ENCODE measurements at regions not wholly inside any gene's neighbourhood (a gene's known extent, or its start where the extent isn't known, plus 50 kb on each side); places are given as distances from the start of the nearest gene placed in this dataset.

- no peaks in the 10 kb centered on the region for H3K27me3 ChIP-seq (ENCODE audit: control insufficient read depth, insufficient read depth, low read length)
- no peaks in the 10 kb centered on the region for H3K36me3 ChIP-seq (ENCODE audit: control insufficient read depth, insufficient read depth, low read length)
- no peak for DNase-seq (ENCODE audit: low read depth in 4 of 6, low spot score in 6 of 6)
- WGBS (ENCODE audit: insufficient coverage) = no CpG with 5 or more reads among the region's 1 CpG
- H3K4me1 ChIP-seq (ENCODE audit: control insufficient read depth, insufficient read depth, low read length) = no peaks in the 10 kb centered on the region
- H3K9me3 ChIP-seq (ENCODE audit: control insufficient read depth, insufficient read depth, low read length) = no peaks in the 10 kb centered on the region
- no peak overlapping the region for H3K4me3 ChIP-seq (ENCODE audit: low read depth, low read length)
- no peak overlapping the region for H3K27ac ChIP-seq (ENCODE audit: low read depth, low read length)
Observed at GRCh38 chr13:59545007-59545406, 618.7 kb downstream of the DIAPH3 start.

- Histone ChIP-seq H3K4me3 (ENCODE audit: low read depth, low read length) (no peak overlapping the region), H3K27ac (ENCODE audit: low read depth, low read length) (no peak overlapping the region), H3K36me3 (ENCODE audit: control insufficient read depth, insufficient read depth, low read length) (no peaks in the 10 kb centered on the region), H3K27me3 (ENCODE audit: control insufficient read depth, insufficient read depth, low read length) (no peaks in the 10 kb centered on the region), H3K4me1 (ENCODE audit: control insufficient read depth, insufficient read depth, low read length) (no peaks in the 10 kb centered on the region), H3K9me3 (ENCODE audit: control insufficient read depth, insufficient read depth, low read length) (peaks cover 3% of the 10 kb centered on the region)
- DNase-seq (ENCODE audit: low read depth in 4 of 6, low spot score in 6 of 6) = no peak
- WGBS (ENCODE audit: insufficient coverage) = no CpG with 5 or more reads among the region's 1 CpG
Observed at GRCh38 chr13:59546178-59546577, 617.5 kb downstream of the DIAPH3 start.

- H3K27ac ChIP-seq (ENCODE audit: low read depth, low read length) = no peak overlapping the region
- H3K4me3 ChIP-seq (ENCODE audit: low read depth, low read length) = no peak overlapping the region
- H3K36me3 ChIP-seq (ENCODE audit: control insufficient read depth, insufficient read depth, low read length) = no peaks in the 10 kb centered on the region
- H3K27me3 ChIP-seq (ENCODE audit: control insufficient read depth, insufficient read depth, low read length) = no peaks in the 10 kb centered on the region
- no peak for DNase-seq (ENCODE audit: low read depth in 4 of 6, low spot score in 6 of 6)
- H3K9me3 ChIP-seq (ENCODE audit: control insufficient read depth, insufficient read depth, low read length) = peaks cover 3% of the 10 kb centered on the region
- H3K4me1 ChIP-seq (ENCODE audit: control insufficient read depth, insufficient read depth, low read length) = no peaks in the 10 kb centered on the region
- 100% methylated on average over 1 of the region's 1 CpG for WGBS (ENCODE audit: insufficient coverage)
Observed at GRCh38 chr13:59547950-59548349, 615.8 kb downstream of the DIAPH3 start.

- Histone ChIP-seq H3K36me3 (ENCODE audit: control insufficient read depth, insufficient read depth, low read length) (no peaks in the 10 kb centered on the region), H3K4me1 (ENCODE audit: control insufficient read depth, insufficient read depth, low read length) (no peaks in the 10 kb centered on the region), H3K27me3 (ENCODE audit: control insufficient read depth, insufficient read depth, low read length) (no peaks in the 10 kb centered on the region), H3K27ac (ENCODE audit: low read depth, low read length) (no peak overlapping the region), H3K9me3 (ENCODE audit: control insufficient read depth, insufficient read depth, low read length) (peaks cover 4% of the 10 kb centered on the region), H3K4me3 (ENCODE audit: low read depth, low read length) (no peak overlapping the region)
- DNase-seq (ENCODE audit: low read depth in 4 of 6, low spot score in 6 of 6) = no peak
- 100% methylated on average over 4 of the region's 4 CpGs for whole genome bisulfite sequencing (ENCODE audit: insufficient coverage)
Observed at GRCh38 chr13:59562924-59563323, 600.8 kb downstream of the DIAPH3 start.

GRCh38 chr13:59566561-59566960 is 597.2 kb downstream of the DIAPH3 start:
- WGBS (ENCODE audit: insufficient coverage) = no CpG with 5 or more reads among the region's 1 CpG
- peaks cover 2% of the 10 kb centered on the region for H3K9me3 ChIP-seq (ENCODE audit: control insufficient read depth, insufficient read depth, low read length)

GRCh38 chr13:59568306-59568705 is 595.4 kb downstream of the DIAPH3 start:
- Histone ChIP-seq H3K36me3 (ENCODE audit: control insufficient read depth, insufficient read depth, low read length) (no peaks in the 10 kb centered on the region), H3K27me3 (ENCODE audit: control insufficient read depth, insufficient read depth, low read length) (no peaks in the 10 kb centered on the region), H3K4me1 (ENCODE audit: control insufficient read depth, insufficient read depth, low read length) (no peaks in the 10 kb centered on the region), H3K9me3 (ENCODE audit: control insufficient read depth, insufficient read depth, low read length) (no peaks in the 10 kb centered on the region), H3K4me3 (ENCODE audit: low read depth, low read length) (no peak overlapping the region), H3K27ac (ENCODE audit: low read depth, low read length) (no peak overlapping the region)
- DNase-seq (ENCODE audit: low read depth in 4 of 6, low spot score in 6 of 6) = no peak
- WGBS (ENCODE audit: insufficient coverage) = 35% methylated on average over 4 of the region's 4 CpGs

More at GRCh38 chr13:59566561-59566960, 597.2 kb downstream of the DIAPH3 start:
- no peaks in the 10 kb centered on the region for H3K36me3 ChIP-seq (ENCODE audit: control insufficient read depth, insufficient read depth, low read length)
- H3K27ac ChIP-seq (ENCODE audit: low read depth, low read length) = no peak overlapping the region
- H3K27me3 ChIP-seq (ENCODE audit: control insufficient read depth, insufficient read depth, low read length) = no peaks in the 10 kb centered on the region
- H3K4me1 ChIP-seq (ENCODE audit: control insufficient read depth, insufficient read depth, low read length) = no peaks in the 10 kb centered on the region
- H3K4me3 ChIP-seq (ENCODE audit: low read depth, low read length) = no peak overlapping the region
- DNase-seq (ENCODE audit: low read depth in 4 of 6, low spot score in 6 of 6) = no peak

- H3K36me3 ChIP-seq (ENCODE audit: control insufficient read depth, insufficient read depth, low read length) = no peaks in the 10 kb centered on the region
- H3K4me1 ChIP-seq (ENCODE audit: control insufficient read depth, insufficient read depth, low read length) = no peaks in the 10 kb centered on the region
- 70% methylated on average over 2 of the region's 3 CpGs for WGBS (ENCODE audit: insufficient coverage)
Observed at GRCh38 chr13:59570204-59570603, 593.5 kb downstream of the DIAPH3 start.

GRCh38 chr13:59584101-59584500 is 579.6 kb downstream of the DIAPH3 start:
- Histone ChIP-seq H3K9me3 (ENCODE audit: control insufficient read depth, insufficient read depth, low read length) (no peaks in the 10 kb centered on the region), H3K27me3 (ENCODE audit: control insufficient read depth, insufficient read depth, low read length) (no peaks in the 10 kb centered on the region), H3K27ac (ENCODE audit: low read depth, low read length) (no peak overlapping the region), H3K4me3 (ENCODE audit: low read depth, low read length) (no peak overlapping the region), H3K4me1 (ENCODE audit: control insufficient read depth, insufficient read depth, low read length) (no peaks in the 10 kb centered on the region), H3K36me3 (ENCODE audit: control insufficient read depth, insufficient read depth, low read length) (no peaks in the 10 kb centered on the region)
- no CpG with 5 or more reads among the region's 2 CpGs for WGBS (ENCODE audit: insufficient coverage)
- no peak for DNase-seq (ENCODE audit: low read depth in 4 of 6, low spot score in 6 of 6)

More at GRCh38 chr13:59570204-59570603, 593.5 kb downstream of the DIAPH3 start:
- no peak for DNase-seq (ENCODE audit: low read depth in 4 of 6, low spot score in 6 of 6)
- no peaks in the 10 kb centered on the region for H3K27me3 ChIP-seq (ENCODE audit: control insufficient read depth, insufficient read depth, low read length)
- H3K27ac ChIP-seq (ENCODE audit: low read depth, low read length) = no peak overlapping the region
- no peak overlapping the region for H3K4me3 ChIP-seq (ENCODE audit: low read depth, low read length)
- H3K9me3 ChIP-seq (ENCODE audit: control insufficient read depth, insufficient read depth, low read length) = no peaks in the 10 kb centered on the region

GRCh38 chr13:59584761-59585670 is 578.7 kb downstream of the DIAPH3 start:
- no peaks in the 10 kb centered on the region for H3K4me1 ChIP-seq (ENCODE audit: control insufficient read depth, insufficient read depth, low read length)
- H3K9me3 ChIP-seq (ENCODE audit: control insufficient read depth, insufficient read depth, low read length) = no peaks in the 10 kb centered on the region
- H3K27me3 ChIP-seq (ENCODE audit: control insufficient read depth, insufficient read depth, low read length) = no peaks in the 10 kb centered on the region
- no peak overlapping the region for H3K27ac ChIP-seq (ENCODE audit: low read depth, low read length)
- no peaks in the 10 kb centered on the region for H3K36me3 ChIP-seq (ENCODE audit: control insufficient read depth, insufficient read depth, low read length)
- WGBS (ENCODE audit: insufficient coverage) = no CpG with 5 or more reads among the region's 10 CpGs
- no peak for DNase-seq (ENCODE audit: low read depth in 4 of 6, low spot score in 6 of 6)
- no peak overlapping the region for H3K4me3 ChIP-seq (ENCODE audit: low read depth, low read length)

GRCh38 chr13:59587030-59587429 is 576.7 kb downstream of the DIAPH3 start:
- peak in 1 of 6 donors; percentile 44 for DNase-seq (ENCODE audit: low read depth in 4 of 6, low spot score in 6 of 6)
- H3K36me3 ChIP-seq (ENCODE audit: control insufficient read depth, insufficient read depth, low read length) = no peaks in the 10 kb centered on the region
- 89% methylated on average over 1 of the region's 3 CpGs for WGBS (ENCODE audit: insufficient coverage)

More at GRCh38 chr13:59587030-59587429, 576.7 kb downstream of the DIAPH3 start:
- H3K4me3 ChIP-seq (ENCODE audit: low read depth, low read length) = no peak overlapping the region
- H3K4me1 ChIP-seq (ENCODE audit: control insufficient read depth, insufficient read depth, low read length) = no peaks in the 10 kb centered on the region
- H3K9me3 ChIP-seq (ENCODE audit: control insufficient read depth, insufficient read depth, low read length) = no peaks in the 10 kb centered on the region
- H3K27ac ChIP-seq (ENCODE audit: low read depth, low read length) = no peak overlapping the region
- no peaks in the 10 kb centered on the region for H3K27me3 ChIP-seq (ENCODE audit: control insufficient read depth, insufficient read depth, low read length)

Data from spinal cord (tissue), 9 donors.